ENCODE measurements at regions not wholly inside any gene's neighbourhood (a gene's known extent, or its start where the extent isn't known, plus 50 kb on each side); places are given as distances from the start of the nearest gene placed in this dataset.

- Histone ChIP-seq H3K9me3 (ENCODE audit: control insufficient read depth, insufficient read depth, low read length) (peaks cover 13% of the 10 kb centered on the region), H3K27me3 (ENCODE audit: control insufficient read depth, insufficient read depth, low read length) (no peaks in the 10 kb centered on the region), H3K4me3 (ENCODE audit: low read depth, low read length) (no peak overlapping the region), H3K27ac (ENCODE audit: low read depth, low read length) (no peak overlapping the region)
- DNase-seq (ENCODE audit: low read depth, low spot score): no peak
- TF ChIP-seq CTCF (IDR thresholded peaks at IDR 0.05; ENCODE audit: low read depth, low read length): no peak
- POLR2A ChIA-PET: no interaction called here
- CTCF ChIA-PET: no interaction called here
Measured at GRCh38 chr13:53351021-53351420, 322.4 kb downstream of the OLFM4 start.

GRCh38 chr13:53357582-53357981 lies 329.0 kb downstream of the OLFM4 start:
- ChIA-PET POLR2A (no interaction called here), CTCF (no interaction called here)
- TF ChIP-seq CTCF (IDR thresholded peaks at IDR 0.05; ENCODE audit: low read depth, low read length): no peak
- DNase-seq (ENCODE audit: low read depth, low spot score): no peak
- Histone ChIP-seq H3K9me3 (ENCODE audit: control insufficient read depth, insufficient read depth, low read length) (peaks cover 5% of the 10 kb centered on the region; the same call in 1 of the 2 replicates), H3K4me3 (ENCODE audit: low read depth, low read length) (no peak overlapping the region), H3K27ac (ENCODE audit: low read depth, low read length) (no peak overlapping the region), H3K27me3 (ENCODE audit: control insufficient read depth, insufficient read depth, low read length) (no peaks in the 10 kb centered on the region)

GRCh38 chr13:53368948-53369347 lies 340.3 kb downstream of the OLFM4 start:
- H3K27me3 ChIP-seq (ENCODE audit: control insufficient read depth, insufficient read depth, low read length): no peaks in the 10 kb centered on the region
- ChIA-PET CTCF (no interaction called here), POLR2A (no interaction called here)
- TF ChIP-seq CTCF (IDR thresholded peaks at IDR 0.05; ENCODE audit: low read depth, low read length): no peak
- DNase-seq (ENCODE audit: low read depth, low spot score): no peak
- no peak overlapping the region for H3K27ac ChIP-seq (ENCODE audit: low read depth, low read length)
- no peak overlapping the region for H3K4me3 ChIP-seq (ENCODE audit: low read depth, low read length)
- peaks cover 5% of the 10 kb centered on the region; the same call in 1 of the 2 replicates for H3K9me3 ChIP-seq (ENCODE audit: control insufficient read depth, insufficient read depth, low read length)

- ChIA-PET POLR2A (no interaction called here), CTCF (no interaction called here)
- DNase-seq (ENCODE audit: low read depth, low spot score): no peak
- Histone ChIP-seq H3K27ac (ENCODE audit: low read depth, low read length) (no peak overlapping the region), H3K27me3 (ENCODE audit: control insufficient read depth, insufficient read depth, low read length) (no peaks in the 10 kb centered on the region), H3K4me3 (ENCODE audit: low read depth, low read length) (no peak overlapping the region), H3K9me3 (ENCODE audit: control insufficient read depth, insufficient read depth, low read length) (peaks cover 3% of the 10 kb centered on the region; the same call in 1 of the 2 replicates)
- no peak for TF ChIP-seq CTCF (IDR thresholded peaks at IDR 0.05; ENCODE audit: low read depth, low read length)
Measured at GRCh38 chr13:53379485-53379884, 350.9 kb downstream of the OLFM4 start.

- ChIA-PET CTCF (no interaction called here), POLR2A (no interaction called here)
- Histone ChIP-seq H3K27ac (ENCODE audit: low read depth, low read length) (no peak overlapping the region), H3K27me3 (ENCODE audit: control insufficient read depth, insufficient read depth, low read length) (no peaks in the 10 kb centered on the region), H3K4me3 (ENCODE audit: low read depth, low read length) (no peak overlapping the region), H3K9me3 (ENCODE audit: control insufficient read depth, insufficient read depth, low read length) (no peaks in the 10 kb centered on the region; the same call in 1 of the 2 replicates)
- TF ChIP-seq CTCF (IDR thresholded peaks at IDR 0.05; ENCODE audit: low read depth, low read length): no peak
- no peak for DNase-seq (ENCODE audit: low read depth, low spot score)
Measured at GRCh38 chr13:53382008-53382407, 353.4 kb downstream of the OLFM4 start.

Measured in AG04450 (cell line).